Right lobe of liver (tissue), 4 donors: ENCODE measurements at regions not wholly inside any gene's neighbourhood (a gene's known extent, or its start where the extent isn't known, plus 50 kb on each side); places are given as distances from the start of the nearest gene placed in this dataset.
"Not testable (repeated sequence)": the region's sequence is repeated elsewhere in the genome, so short reads cannot be mapped to it uniquely, and the experiment has no call there.

Experiments
- POLR2A ChIP-seq: fragments of 450-650 bp; IDR thresholded peaks from one replicate; pipeline ENCODE4 v1.6.1; 2017; ENCODE audit warnings: antibody characterized with exemption, mild to moderate bottlenecking
- TF ChIP-seq, protein P1 (sequence below), 4 donors: fragments of 200-600 bp in 3 of 4; fragments of 450-650 bp in 1 of 4; IDR thresholded peaks; one replicate each; pipeline versions ENCODE4 v1.5.1 to v1.8.0; 2016 to 2022; ENCODE audit warnings: antibody characterized with exemption in 4 of 4, mild to moderate bottlenecking in 2 of 4
- donor health status: DM: no; HTN: no; CAD: no.
- donor health status: DM: no; HTN: no; CAD: no.
- donor health status: DM: no; HTN: yes; CAD: no.

DNA sequence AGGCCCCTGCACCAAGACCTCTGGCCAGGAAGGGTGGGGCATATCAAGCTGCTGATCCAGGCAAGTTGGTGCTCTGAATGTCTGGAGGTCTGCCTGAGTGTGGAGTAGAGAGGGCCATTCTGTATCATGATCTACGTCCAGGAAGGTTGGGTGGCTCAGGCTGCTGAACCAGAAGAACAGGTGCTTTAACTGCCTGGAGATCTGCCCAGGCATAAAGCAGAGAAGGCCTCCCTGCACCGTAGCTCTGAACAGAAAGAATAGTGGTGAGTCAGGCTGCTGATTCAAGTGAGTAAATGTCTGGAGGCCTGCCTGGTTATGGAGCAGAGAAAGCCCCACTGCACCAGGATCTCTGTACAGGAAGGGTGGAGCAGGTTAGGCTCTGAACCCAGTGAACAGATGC lies 905.5 kb upstream of the ADAMTS5 start:
- TF ChIP-seq, protein P1, sequence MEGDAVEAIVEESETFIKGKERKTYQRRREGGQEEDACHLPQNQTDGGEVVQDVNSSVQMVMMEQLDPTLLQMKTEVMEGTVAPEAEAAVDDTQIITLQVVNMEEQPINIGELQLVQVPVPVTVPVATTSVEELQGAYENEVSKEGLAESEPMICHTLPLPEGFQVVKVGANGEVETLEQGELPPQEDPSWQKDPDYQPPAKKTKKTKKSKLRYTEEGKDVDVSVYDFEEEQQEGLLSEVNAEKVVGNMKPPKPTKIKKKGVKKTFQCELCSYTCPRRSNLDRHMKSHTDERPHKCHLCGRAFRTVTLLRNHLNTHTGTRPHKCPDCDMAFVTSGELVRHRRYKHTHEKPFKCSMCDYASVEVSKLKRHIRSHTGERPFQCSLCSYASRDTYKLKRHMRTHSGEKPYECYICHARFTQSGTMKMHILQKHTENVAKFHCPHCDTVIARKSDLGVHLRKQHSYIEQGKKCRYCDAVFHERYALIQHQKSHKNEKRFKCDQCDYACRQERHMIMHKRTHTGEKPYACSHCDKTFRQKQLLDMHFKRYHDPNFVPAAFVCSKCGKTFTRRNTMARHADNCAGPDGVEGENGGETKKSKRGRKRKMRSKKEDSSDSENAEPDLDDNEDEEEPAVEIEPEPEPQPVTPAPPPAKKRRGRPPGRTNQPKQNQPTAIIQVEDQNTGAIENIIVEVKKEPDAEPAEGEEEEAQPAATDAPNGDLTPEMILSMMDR (IDR thresholded peaks at IDR 0.05) = not testable (repeated sequence)
- not testable (repeated sequence) for TF ChIP-seq POLR2A
